ENCODE measurements at regions not wholly inside any gene's neighbourhood (a gene's known extent, or its start where the extent isn't known, plus 50 kb on each side); places are given as distances from the start of the nearest gene placed in this dataset.

DNA sequence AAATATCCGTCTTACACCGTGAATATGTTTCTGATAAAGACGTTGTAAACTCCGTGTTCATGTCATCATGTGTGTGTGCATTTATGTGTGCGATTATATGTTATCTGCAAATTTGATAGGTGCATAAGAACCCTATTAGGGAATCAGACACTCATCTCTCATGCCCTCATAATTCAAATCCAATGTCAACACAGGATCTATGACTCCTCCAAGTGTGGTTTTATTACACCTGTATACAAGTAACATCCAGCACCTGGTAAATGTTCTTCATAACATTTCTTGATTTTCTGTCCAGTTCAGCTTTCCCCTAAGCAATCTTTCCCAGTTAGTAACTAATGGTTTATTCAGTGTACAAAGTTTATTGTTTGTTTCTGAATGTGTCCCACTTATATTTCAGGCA is 681.9 kb downstream of the CDH11 start:
- CTCF ChIA-PET = no interaction called here
- in situ Hi-C loops (cut with HindIII; ENCODE audit: low pct_unique_long_range_greater_than_20kb, low sequenced_read_pairs) = no loop called here
- no TSS peak for BruUV-seq (replicated peaks)
- H3K9me3 ChIP-seq (ENCODE audit: control insufficient read depth, insufficient read depth, low read depth, low read length) = no peaks in the 10 kb centered on the region
- H3K4me1 ChIP-seq (ENCODE audit: control insufficient read depth, insufficient read depth, low read length) = no peaks in the 10 kb centered on the region
- H3K4me3 ChIP-seq (ENCODE audit: low read depth in 2 of 2, low read length in 2 of 2) = no peak overlapping the region
- H3K36me3 ChIP-seq (ENCODE audit: control insufficient read depth, insufficient read depth, low read length) = no peaks in the 10 kb centered on the region
- no peak for DNase-seq (ENCODE audit: low read depth, low spot score)
- TF ChIP-seq SIN3A (IDR thresholded peaks at IDR 0.05; ENCODE audit: borderline replicate concordance, insufficient read depth, low read depth, low read length) (no peak), POLR2AphosphoS5 (IDR thresholded peaks at IDR 0.05; ENCODE audit: low read depth, low read length) (no peak), TCF7L2 (IDR thresholded peaks at IDR 0.05; ENCODE audit: low read depth, low read length) (no peak)
- TF ChIP-seq, protein P1, sequence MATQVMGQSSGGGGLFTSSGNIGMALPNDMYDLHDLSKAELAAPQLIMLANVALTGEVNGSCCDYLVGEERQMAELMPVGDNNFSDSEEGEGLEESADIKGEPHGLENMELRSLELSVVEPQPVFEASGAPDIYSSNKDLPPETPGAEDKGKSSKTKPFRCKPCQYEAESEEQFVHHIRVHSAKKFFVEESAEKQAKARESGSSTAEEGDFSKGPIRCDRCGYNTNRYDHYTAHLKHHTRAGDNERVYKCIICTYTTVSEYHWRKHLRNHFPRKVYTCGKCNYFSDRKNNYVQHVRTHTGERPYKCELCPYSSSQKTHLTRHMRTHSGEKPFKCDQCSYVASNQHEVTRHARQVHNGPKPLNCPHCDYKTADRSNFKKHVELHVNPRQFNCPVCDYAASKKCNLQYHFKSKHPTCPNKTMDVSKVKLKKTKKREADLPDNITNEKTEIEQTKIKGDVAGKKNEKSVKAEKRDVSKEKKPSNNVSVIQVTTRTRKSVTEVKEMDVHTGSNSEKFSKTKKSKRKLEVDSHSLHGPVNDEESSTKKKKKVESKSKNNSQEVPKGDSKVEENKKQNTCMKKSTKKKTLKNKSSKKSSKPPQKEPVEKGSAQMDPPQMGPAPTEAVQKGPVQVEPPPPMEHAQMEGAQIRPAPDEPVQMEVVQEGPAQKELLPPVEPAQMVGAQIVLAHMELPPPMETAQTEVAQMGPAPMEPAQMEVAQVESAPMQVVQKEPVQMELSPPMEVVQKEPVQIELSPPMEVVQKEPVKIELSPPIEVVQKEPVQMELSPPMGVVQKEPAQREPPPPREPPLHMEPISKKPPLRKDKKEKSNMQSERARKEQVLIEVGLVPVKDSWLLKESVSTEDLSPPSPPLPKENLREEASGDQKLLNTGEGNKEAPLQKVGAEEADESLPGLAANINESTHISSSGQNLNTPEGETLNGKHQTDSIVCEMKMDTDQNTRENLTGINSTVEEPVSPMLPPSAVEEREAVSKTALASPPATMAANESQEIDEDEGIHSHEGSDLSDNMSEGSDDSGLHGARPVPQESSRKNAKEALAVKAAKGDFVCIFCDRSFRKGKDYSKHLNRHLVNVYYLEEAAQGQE (IDR thresholded peaks at IDR 0.05; ENCODE audit: insufficient read depth in 1 of 2, low read depth in 2 of 2, low read length in 1 of 2) = no peak
- TF ChIP-seq, protein P2, sequence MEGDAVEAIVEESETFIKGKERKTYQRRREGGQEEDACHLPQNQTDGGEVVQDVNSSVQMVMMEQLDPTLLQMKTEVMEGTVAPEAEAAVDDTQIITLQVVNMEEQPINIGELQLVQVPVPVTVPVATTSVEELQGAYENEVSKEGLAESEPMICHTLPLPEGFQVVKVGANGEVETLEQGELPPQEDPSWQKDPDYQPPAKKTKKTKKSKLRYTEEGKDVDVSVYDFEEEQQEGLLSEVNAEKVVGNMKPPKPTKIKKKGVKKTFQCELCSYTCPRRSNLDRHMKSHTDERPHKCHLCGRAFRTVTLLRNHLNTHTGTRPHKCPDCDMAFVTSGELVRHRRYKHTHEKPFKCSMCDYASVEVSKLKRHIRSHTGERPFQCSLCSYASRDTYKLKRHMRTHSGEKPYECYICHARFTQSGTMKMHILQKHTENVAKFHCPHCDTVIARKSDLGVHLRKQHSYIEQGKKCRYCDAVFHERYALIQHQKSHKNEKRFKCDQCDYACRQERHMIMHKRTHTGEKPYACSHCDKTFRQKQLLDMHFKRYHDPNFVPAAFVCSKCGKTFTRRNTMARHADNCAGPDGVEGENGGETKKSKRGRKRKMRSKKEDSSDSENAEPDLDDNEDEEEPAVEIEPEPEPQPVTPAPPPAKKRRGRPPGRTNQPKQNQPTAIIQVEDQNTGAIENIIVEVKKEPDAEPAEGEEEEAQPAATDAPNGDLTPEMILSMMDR (IDR thresholded peaks at IDR 0.05) = no peak
- intact Hi-C loops (cut with micrococcal nuclease; ENCODE audit: unreplicated experiment) = no loop called here
- no peak overlapping the region for H3K27ac ChIP-seq (ENCODE audit: low read length)
- ATAC-seq = no peak
- H3K27me3 ChIP-seq (ENCODE audit: control insufficient read depth, insufficient read depth, low read length) = no peaks in the 10 kb centered on the region
- POLR2A ChIA-PET = no interaction called here

DNA sequence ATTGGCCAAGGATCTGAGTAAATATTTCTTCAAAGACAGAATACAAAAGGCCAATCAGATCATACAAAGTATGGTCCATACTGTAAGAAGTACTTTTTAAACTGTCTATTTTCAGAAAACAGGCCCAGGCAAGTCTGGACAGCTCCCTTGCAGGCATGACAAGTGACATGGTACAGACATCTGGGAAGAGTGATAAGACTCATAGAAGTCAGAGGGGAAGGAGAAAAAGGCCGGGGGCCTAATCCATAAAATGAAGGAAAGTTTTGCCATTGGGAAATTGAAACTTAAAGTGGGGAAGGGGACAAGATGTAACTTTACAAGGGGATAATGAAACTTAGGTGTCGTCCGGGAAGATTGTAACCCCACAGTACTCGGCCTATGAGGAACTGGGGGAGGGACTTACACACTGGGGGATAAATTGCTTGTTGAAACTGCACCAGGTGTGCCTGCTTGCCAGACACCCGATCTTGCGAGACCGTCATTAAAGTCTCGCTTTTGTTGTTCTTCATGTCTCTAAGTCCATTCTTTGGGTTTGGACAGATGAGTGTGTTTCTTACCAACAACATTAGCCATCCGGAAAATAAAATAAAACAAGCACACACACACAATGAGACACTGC is 684.0 kb downstream of the CDH11 start:
- ATAC-seq (no peak), DNase-seq (ENCODE audit: low read depth, low spot score) (no peak)
- no peaks in the 10 kb centered on the region for H3K36me3 ChIP-seq (ENCODE audit: control insufficient read depth, insufficient read depth, low read length)
- no peak overlapping the region for H3K4me3 ChIP-seq (ENCODE audit: low read depth in 2 of 2, low read length in 2 of 2)
- in situ Hi-C loops (cut with HindIII; ENCODE audit: low pct_unique_long_range_greater_than_20kb, low sequenced_read_pairs) = no loop called here
- no peaks in the 10 kb centered on the region for H3K27me3 ChIP-seq (ENCODE audit: control insufficient read depth, insufficient read depth, low read length)
- BruUV-seq (replicated peaks) = no TSS peak
- no peaks in the 10 kb centered on the region for H3K9me3 ChIP-seq (ENCODE audit: control insufficient read depth, insufficient read depth, low read depth, low read length)
- TF ChIP-seq, protein P2 (IDR thresholded peaks at IDR 0.05) = no peak
- TF ChIP-seq SIN3A (IDR thresholded peaks at IDR 0.05; ENCODE audit: borderline replicate concordance, insufficient read depth, low read depth, low read length) (no peak), TCF7L2 (IDR thresholded peaks at IDR 0.05; ENCODE audit: low read depth, low read length) (no peak), POLR2AphosphoS5 (IDR thresholded peaks at IDR 0.05; ENCODE audit: low read depth, low read length) (no peak)
- TF ChIP-seq, protein P1 (IDR thresholded peaks at IDR 0.05; ENCODE audit: insufficient read depth in 1 of 2, low read depth in 2 of 2, low read length in 1 of 2) = no peak
- ChIA-PET CTCF (no interaction called here), POLR2A (no interaction called here)
- no peak overlapping the region for H3K27ac ChIP-seq (ENCODE audit: low read length)
- intact Hi-C loops (cut with micrococcal nuclease; ENCODE audit: unreplicated experiment) = no loop called here
- H3K4me1 ChIP-seq (ENCODE audit: control insufficient read depth, insufficient read depth, low read length) = no peaks in the 10 kb centered on the region
